MCF 10A (cell line): ENCODE measurements at regions not wholly inside any gene's neighbourhood (a gene's known extent, or its start where the extent isn't known, plus 50 kb on each side); places are given as distances from the start of the nearest gene placed in this dataset.

Experiments
- BruUV-seq: library from RNA; stranded (reverse); fragments of 400-500 nt; replicated peaks from 2 replicates; lab custom pipeline; 2021; lab: Mats Ljungman, UMichigan
- CTCF ChIA-PET: fragments of 300-600 bp; sonication (Branson Sonifier 250); formaldehyde crosslinking; extraction: SDS; loops from one replicate; lab custom pipeline; 2021; ENCODE audit warnings: antibody characterized with exemption, inconsistent platforms; lab: Yijun Ruan, JAX
- POLR2A ChIA-PET: fragments of 300-600, 350-650 bp; sonication (Branson Sonifier 250); formaldehyde crosslinking; extraction: SDS; loops from one replicate; lab custom pipeline; 2020; ENCODE audit warnings: antibody characterized with exemption, inconsistent platforms; lab: Yijun Ruan, JAX
- DNase-seq: peaks from one replicate; pipeline ENCODE4 v3.0.0-alpha.2; 2018; ENCODE audit not compliant: unreplicated experiment
- H3K27ac Mint-ChIP-seq: one replicate; pipeline ENCODE4 v1.8.0; 2022; ENCODE audit warnings: mild to moderate bottlenecking, low read depth, mixed read lengths; ENCODE audit not compliant: unreplicated experiment
- H3K27me3 Mint-ChIP-seq: one replicate; pipeline ENCODE4 v1.8.0; 2022; ENCODE audit warnings: mixed read lengths; ENCODE audit not compliant: insufficient read depth, unreplicated experiment
- H3K36me3 Mint-ChIP-seq: one replicate; pipeline ENCODE4 v1.8.0; 2022; ENCODE audit warnings: mild to moderate bottlenecking, moderate library complexity, mixed read lengths; ENCODE audit not compliant: insufficient read depth, unreplicated experiment
- H3K4me1 Mint-ChIP-seq: one replicate; pipeline ENCODE4 v1.8.0; 2022; ENCODE audit warnings: mixed read lengths; ENCODE audit not compliant: insufficient read depth, unreplicated experiment
- H3K4me3 Mint-ChIP-seq: one replicate; pipeline ENCODE4 v1.8.0; 2022; ENCODE audit warnings: mild to moderate bottlenecking, moderate library complexity, mixed read lengths; ENCODE audit not compliant: unreplicated experiment
- H3K9me3 Mint-ChIP-seq: one replicate; pipeline ENCODE4 v1.8.0; 2022; ENCODE audit warnings: mixed read lengths; ENCODE audit not compliant: unreplicated experiment
- CTCF ChIP-seq: fragments of 200-600 bp; IDR thresholded peaks from one replicate; pipeline ENCODE4 v1.8.0; 2022; ENCODE audit warnings: antibody characterized with exemption, mild to moderate bottlenecking; ENCODE audit not compliant: unreplicated experiment
- intact Hi-C: fragments of 100-400 bp; cut with micrococcal nuclease; formaldehyde crosslinking; loops from 2 replicates; pipeline ENCODE4 v1.14.1; 2022

DNA sequence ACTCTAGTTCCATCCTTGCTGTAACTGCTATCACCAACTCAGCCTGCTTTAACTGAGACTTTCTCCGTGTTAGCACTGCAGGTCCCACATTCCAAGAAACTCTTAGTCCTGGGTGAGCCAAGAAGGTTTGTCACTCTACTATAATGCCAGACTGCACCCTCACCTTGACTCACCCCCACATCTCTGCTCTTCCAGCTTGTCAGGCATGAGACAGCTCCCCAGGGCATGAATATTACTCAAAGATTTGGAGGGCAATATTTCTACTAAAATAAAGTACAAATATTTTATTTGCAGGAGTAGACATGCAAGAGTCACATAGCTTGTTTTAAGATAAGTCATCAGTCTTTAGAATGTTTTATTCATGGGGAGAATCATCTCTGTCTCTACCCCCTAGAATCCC, 110.2 kb downstream of the MATN1 start:
- DNase-seq, result no peak
- H3K27ac Mint-ChIP-seq, result no peak overlapping the region
- no peaks in the 10 kb centered on the region for H3K27me3 Mint-ChIP-seq
- H3K36me3 Mint-ChIP-seq, result no peaks in the 10 kb centered on the region
- no TSS peak for BruUV-seq
- CTCF ChIA-PET, result interaction anchor here (0.6 to 1.1 kb wide), 4 partner anchors 186 to 1172 kb away, joined by 3 read pairs; no protein-coding TSS in a partner anchor
- H3K4me1 Mint-ChIP-seq, result peaks cover 22% of the 10 kb centered on the region
- POLR2A ChIA-PET, result interaction anchor here (0.6 to 1.2 kb wide), 3 partner anchors 18 to 1383 kb away, joined by 3 read pairs; partner anchors contain the start of gene MECR
- no peaks in the 10 kb centered on the region for H3K9me3 Mint-ChIP-seq
- intact Hi-C loops, result no loop called here
- H3K4me3 Mint-ChIP-seq, result no peak overlapping the region
- no peak for TF ChIP-seq CTCF

GRCh38 chr1:30612536-30613065, 110.8 kb downstream of the MATN1 start:
- intact Hi-C loops, result no loop called here
- POLR2A ChIA-PET, result interaction anchor here (0.6 to 0.7 kb wide), 3 partner anchors 10 to 199 kb away, joined by 3 read pairs; no protein-coding TSS in a partner anchor

DNA sequence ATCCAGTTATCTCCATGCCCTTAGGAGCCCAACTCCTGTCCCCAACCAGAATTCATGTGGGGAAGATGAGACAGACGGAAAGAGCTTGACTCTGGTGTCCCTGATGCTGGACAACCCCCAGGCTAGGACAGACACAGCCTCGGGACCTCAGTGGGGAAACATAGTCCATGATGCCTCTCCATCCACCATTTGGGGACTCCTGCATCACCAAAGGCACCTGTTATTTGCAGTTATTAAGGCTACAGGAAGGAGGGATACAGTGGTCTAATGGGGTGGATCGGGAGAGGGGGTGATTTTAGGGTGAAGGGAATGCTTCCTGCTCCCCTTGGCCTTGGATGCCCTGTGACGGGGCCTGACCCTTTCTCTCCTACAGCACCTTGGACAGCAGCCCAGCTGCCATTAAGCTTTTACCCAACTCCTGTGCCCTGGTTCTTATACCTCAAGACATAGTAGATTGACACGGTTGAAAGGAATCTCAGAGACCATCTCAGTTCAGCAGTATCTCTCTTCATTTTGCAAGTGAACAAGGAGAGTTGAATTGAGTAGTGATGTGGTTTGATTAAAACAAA, 111.6 kb downstream of the MATN1 start:
- H3K27me3 Mint-ChIP-seq, result no peaks in the 10 kb centered on the region
- H3K4me1 Mint-ChIP-seq, result peaks cover 11% of the 10 kb centered on the region
- H3K9me3 Mint-ChIP-seq, result no peaks in the 10 kb centered on the region
- no peak overlapping the region for H3K27ac Mint-ChIP-seq
- intact Hi-C loops, result no loop called here
- ChIA-PET CTCF (interaction anchor here (0.6 kb wide), 2 partner anchors 566 to 962 kb away, joined by 3 read pairs; no protein-coding TSS in a partner anchor), POLR2A (no interaction called here)
- DNase-seq, result peak; percentile 27
- H3K36me3 Mint-ChIP-seq, result no peaks in the 10 kb centered on the region
- BruUV-seq, result no TSS peak
- H3K4me3 Mint-ChIP-seq, result no peak overlapping the region
- TF ChIP-seq CTCF, result no peak

More at GRCh38 chr1:30612536-30613065, 110.8 kb downstream of the MATN1 start:
- no peaks in the 10 kb centered on the region for H3K36me3 Mint-ChIP-seq
- CTCF ChIA-PET, result interaction anchor here (0.6 to 1.1 kb wide), 4 partner anchors 186 to 566 kb away, joined by 3 read pairs; no protein-coding TSS in a partner anchor
- H3K9me3 Mint-ChIP-seq, result no peaks in the 10 kb centered on the region
- no peak overlapping the region for H3K4me3 Mint-ChIP-seq
- H3K4me1 Mint-ChIP-seq, result peaks cover 19% of the 10 kb centered on the region
- H3K27ac Mint-ChIP-seq, result no peak overlapping the region
- TF ChIP-seq CTCF, result no peak
- no peaks in the 10 kb centered on the region for H3K27me3 Mint-ChIP-seq
- no TSS peak for BruUV-seq
- no peak for DNase-seq

DNA sequence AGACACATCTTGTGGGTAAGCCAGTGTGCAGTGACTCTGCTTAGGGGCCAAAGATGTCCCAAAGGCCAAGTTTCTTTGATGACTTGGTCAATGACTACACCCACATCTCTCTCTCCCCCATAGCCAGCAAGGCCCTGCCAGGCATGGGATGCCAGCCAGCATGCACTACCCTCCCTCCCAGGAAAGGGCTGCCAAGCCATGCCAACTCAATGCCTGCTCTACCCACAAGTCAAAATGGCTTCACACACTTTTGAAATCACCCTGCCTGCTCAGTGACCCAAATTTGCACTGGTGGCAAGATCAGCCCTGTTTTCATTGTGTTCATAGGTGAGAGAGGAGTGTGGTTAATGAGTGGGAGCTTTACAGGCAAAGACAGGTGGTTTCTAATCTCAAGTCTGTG, 112.5 kb downstream of the MATN1 start:
- H3K4me1 Mint-ChIP-seq, result peaks cover 6% of the 10 kb centered on the region

More for the DNA sequence above, 112.5 kb downstream of the MATN1 start:
- H3K27me3 Mint-ChIP-seq, result no peaks in the 10 kb centered on the region
- no peak overlapping the region for H3K4me3 Mint-ChIP-seq
- H3K27ac Mint-ChIP-seq, result no peak overlapping the region
- no peaks in the 10 kb centered on the region for H3K36me3 Mint-ChIP-seq
- TF ChIP-seq CTCF, result no peak
- DNase-seq, result no peak
- CTCF ChIA-PET, result no interaction called here
- no TSS peak for BruUV-seq
- POLR2A ChIA-PET, result no interaction called here
- intact Hi-C loops, result no loop called here
- no peaks in the 10 kb centered on the region for H3K9me3 Mint-ChIP-seq
